Esophagus muscularis mucosa (tissue), 4 donors: ENCODE measurements at regions not wholly inside any gene's neighbourhood (a gene's known extent, or its start where the extent isn't known, plus 50 kb on each side); places are given as distances from the start of the nearest gene placed in this dataset.

ENCODE experiments used
- DNase-seq: peaks from one replicate; pipeline ENCODE4 v3.0.0-alpha.2; 2017; ENCODE audit errors: extremely low spot score
- H3K27ac ChIP-seq, 4 donors: fragments of 200-600 bp; sonication (generic); replicated peaks in 1 of 4; 1 replicate in 3 of 4; 2 replicates in 1 of 4; pipeline ENCODE4 v1.5.1; 2016 to 2019; ENCODE audit warnings: mild to moderate bottlenecking in 1 of 4
- H3K27me3 ChIP-seq, 4 donors: fragments of 200-600 bp; sonication (generic); one replicate each; pipeline versions ENCODE4 v1.5.1 to v1.6.0; 2016 to 2019
- H3K36me3 ChIP-seq, 4 donors: fragments of 200-600 bp; sonication (generic); one replicate each; pipeline ENCODE4 v1.5.1; 2016 to 2019
- H3K4me1 ChIP-seq, 4 donors: fragments of 200-600 bp; sonication (generic); one replicate each; pipeline ENCODE4 v1.5.1; 2016 to 2019
- H3K4me3 ChIP-seq, 4 donors: fragments of 200-600 bp; sonication (generic); 1 replicate in 2 of 4; 2 replicates in 2 of 4; pipeline ENCODE4 v1.5.1; 2016 to 2019; ENCODE audit warnings: mild to moderate bottlenecking in 4 of 4, moderate library complexity in 1 of 4
- H3K9me3 ChIP-seq, 4 donors: fragments of 200-600 bp; sonication (generic); 1 replicate in 3 of 4; 2 replicates in 1 of 4; pipeline ENCODE4 v1.5.1; 2016 to 2019
- EP300 ChIP-seq: sonication (generic); formaldehyde crosslinking; IDR thresholded peaks from one replicate; pipeline ENCODE4 v1.6.1; 2017; ENCODE audit warnings: antibody characterized with exemption
- POLR2A ChIP-seq: fragments of 450-650 bp; IDR thresholded peaks from one replicate; pipeline ENCODE4 v1.6.1; 2017; ENCODE audit warnings: antibody characterized with exemption, moderate library complexity, mild to moderate bottlenecking, low read depth
- POLR2AphosphoS5 ChIP-seq, 2 donors: sonication (generic); formaldehyde crosslinking; IDR thresholded peaks; one replicate each; pipeline ENCODE4 v1.6.1; 2017; ENCODE audit warnings: antibody characterized with exemption in 2 of 2
- WGBS: methylation state at CpG from one replicate; pipeline ENCODE4 v1.1.5; 2018; 5-methylcytosine and 5-hydroxymethylcytosine counted together
- intact Hi-C: fragments of 100-400 bp; cut with DNase I; formaldehyde crosslinking; loops from one replicate; pipeline ENCODE4 v1.15.1; 2023
- TF ChIP-seq, protein P1 (sequence below), 3 experiments: fragments of 200-600 bp in 2 of 3; fragments of 450-650 bp in 1 of 3; sonication (generic) in 2 of 3; IDR thresholded peaks; one replicate each; pipeline ENCODE4 v1.5.1; 2017 to 2019; ENCODE audit warnings: antibody characterized with exemption in 3 of 3, mild to moderate bottlenecking in 2 of 3, moderate library complexity in 1 of 3

DNA sequence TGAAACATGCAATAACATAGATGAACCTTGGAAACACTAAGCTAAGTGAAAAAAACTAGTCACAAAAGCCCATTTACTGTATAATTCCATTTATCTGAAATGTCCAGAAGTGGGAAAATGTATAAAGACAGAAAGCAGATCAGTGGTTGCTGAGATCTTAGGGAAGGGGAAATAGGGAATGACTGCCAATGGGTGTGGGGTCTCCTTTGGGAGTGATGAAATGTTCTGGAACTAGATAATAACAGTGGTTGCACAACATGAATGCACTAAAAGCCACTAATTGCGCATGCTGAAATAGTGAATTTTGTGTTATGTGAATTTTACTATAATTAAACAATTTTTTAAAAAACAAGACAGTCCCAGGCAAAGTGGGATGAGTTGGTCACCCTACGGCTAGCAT is 472.8 kb downstream of the CCDC171 start:
- intact Hi-C loops = no loop called here

GRCh38 chr9:16026886-16027285 is 474.0 kb downstream of the CCDC171 start:
- H3K36me3 ChIP-seq = no peaks in the 10 kb centered on the region
- no peak overlapping the region for H3K27ac ChIP-seq
- no peaks in the 10 kb centered on the region for H3K9me3 ChIP-seq
- TF ChIP-seq POLR2AphosphoS5 (IDR thresholded peaks at IDR 0.05) = no peak
- TF ChIP-seq, protein P1, sequence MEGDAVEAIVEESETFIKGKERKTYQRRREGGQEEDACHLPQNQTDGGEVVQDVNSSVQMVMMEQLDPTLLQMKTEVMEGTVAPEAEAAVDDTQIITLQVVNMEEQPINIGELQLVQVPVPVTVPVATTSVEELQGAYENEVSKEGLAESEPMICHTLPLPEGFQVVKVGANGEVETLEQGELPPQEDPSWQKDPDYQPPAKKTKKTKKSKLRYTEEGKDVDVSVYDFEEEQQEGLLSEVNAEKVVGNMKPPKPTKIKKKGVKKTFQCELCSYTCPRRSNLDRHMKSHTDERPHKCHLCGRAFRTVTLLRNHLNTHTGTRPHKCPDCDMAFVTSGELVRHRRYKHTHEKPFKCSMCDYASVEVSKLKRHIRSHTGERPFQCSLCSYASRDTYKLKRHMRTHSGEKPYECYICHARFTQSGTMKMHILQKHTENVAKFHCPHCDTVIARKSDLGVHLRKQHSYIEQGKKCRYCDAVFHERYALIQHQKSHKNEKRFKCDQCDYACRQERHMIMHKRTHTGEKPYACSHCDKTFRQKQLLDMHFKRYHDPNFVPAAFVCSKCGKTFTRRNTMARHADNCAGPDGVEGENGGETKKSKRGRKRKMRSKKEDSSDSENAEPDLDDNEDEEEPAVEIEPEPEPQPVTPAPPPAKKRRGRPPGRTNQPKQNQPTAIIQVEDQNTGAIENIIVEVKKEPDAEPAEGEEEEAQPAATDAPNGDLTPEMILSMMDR (IDR thresholded peaks at IDR 0.05) = no peak
- TF ChIP-seq POLR2A = no peak
- no peak for TF ChIP-seq EP300
- no peaks in the 10 kb centered on the region for H3K27me3 ChIP-seq
- H3K4me3 ChIP-seq = no peak overlapping the region
- intact Hi-C loops = no loop called here
- DNase-seq = no peak
- peaks cover 0 to 18% (median 14%) of the 10 kb centered on the region in 4 donors for H3K4me1 ChIP-seq
- WGBS = 87% methylated on average over 2 of the region's 2 CpGs

More for the DNA sequence above, 472.8 kb downstream of the CCDC171 start:
- Histone ChIP-seq H3K4me3 (no peak overlapping the region), H3K4me1 (peaks cover 0 to 14% (median 12%) of the 10 kb centered on the region in 4 donors), H3K27ac (no peak overlapping the region), H3K36me3 (no peaks in the 10 kb centered on the region), H3K9me3 (no peaks in the 10 kb centered on the region), H3K27me3 (no peaks in the 10 kb centered on the region)
- no peak for DNase-seq
- WGBS = 86% methylated on average over 2 of the region's 2 CpGs
- TF ChIP-seq POLR2A (no peak), POLR2AphosphoS5 (IDR thresholded peaks at IDR 0.05) (no peak), EP300 (no peak)
- TF ChIP-seq, protein P1 (IDR thresholded peaks at IDR 0.05) = no peak

DNA sequence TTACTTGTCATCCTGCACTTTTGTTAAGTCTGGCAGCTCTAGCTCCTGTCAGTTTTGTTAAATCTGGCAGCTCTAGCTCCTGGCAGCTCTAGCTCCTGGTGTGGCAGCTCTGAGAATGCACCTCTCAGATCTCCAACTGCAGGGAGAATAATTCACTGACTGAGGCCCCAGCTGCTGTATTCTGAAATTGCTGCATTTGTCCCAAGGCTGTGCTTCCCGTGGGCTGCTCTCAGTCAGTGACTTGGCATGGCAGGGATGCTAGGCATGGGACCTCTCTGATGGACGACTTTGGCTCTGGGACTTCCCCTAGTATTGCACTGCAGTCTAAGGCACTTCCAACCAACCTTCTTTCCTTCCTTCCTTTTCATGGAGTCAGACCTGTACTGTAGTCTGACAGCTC is 475.7 kb downstream of the CCDC171 start:
- Histone ChIP-seq H3K36me3 (no peaks in the 10 kb centered on the region), H3K27me3 (no peaks in the 10 kb centered on the region), H3K4me3 (no peak overlapping the region), H3K27ac (no peak overlapping the region), H3K4me1 (peaks cover 0 to 31% (median 20%) of the 10 kb centered on the region in 4 donors), H3K9me3 (no peaks in the 10 kb centered on the region)
- WGBS = 33% methylated on average over 2 of the region's 2 CpGs
- DNase-seq = no peak
- TF ChIP-seq POLR2AphosphoS5 (IDR thresholded peaks at IDR 0.05) = no peak
- TF ChIP-seq EP300 = no peak
- TF ChIP-seq, protein P1 (IDR thresholded peaks at IDR 0.05) = no peak
- no peak for TF ChIP-seq POLR2A
- intact Hi-C loops = no loop called here

- Histone ChIP-seq H3K27ac (no peak overlapping the region), H3K4me3 (no peak overlapping the region), H3K9me3 (no peaks in the 10 kb centered on the region), H3K27me3 (no peaks in the 10 kb centered on the region), H3K4me1 (peaks cover 0 to 31% (median 20%) of the 10 kb centered on the region in 4 donors), H3K36me3 (no peaks in the 10 kb centered on the region)
- 93% methylated on average over 7 of the region's 7 CpGs for WGBS
- intact Hi-C loops = no loop called here
- TF ChIP-seq POLR2A (no peak), EP300 (no peak), POLR2AphosphoS5 (IDR thresholded peaks at IDR 0.05) (no peak)
- TF ChIP-seq, protein P1 (IDR thresholded peaks at IDR 0.05) = no peak
- DNase-seq = no peak
These were observed 476.3 kb downstream of the CCDC171 start for GRCh38 chr9:16029046-16029615.
